A673 (cell line): ENCODE measurements at regions not wholly inside any gene's neighbourhood (a gene's known extent, or its start where the extent isn't known, plus 50 kb on each side); places are given as distances from the start of the nearest gene placed in this dataset.

Experiments used
- BruUV-seq: library from RNA; stranded (reverse); fragments of 400-500 nt; replicated peaks from 2 replicates; lab custom pipeline; 2021; lab: Mats Ljungman, UMichigan
- CTCF ChIA-PET: fragments of 300-600 bp; sonication (Branson Sonifier 250); formaldehyde crosslinking; loops from one replicate; lab custom pipeline; 2022; ENCODE audit warnings: antibody characterized with exemption; lab: Charles Lee
- POLR2A ChIA-PET: fragments of 300-600 bp; sonication (Branson Sonifier 250); formaldehyde crosslinking; loops from one replicate; lab custom pipeline; 2022; ENCODE audit warnings: antibody characterized with exemption; ENCODE audit not compliant: low non-redundant PET; lab: Charles Lee
- DNase-seq: peaks from one replicate; pipeline ENCODE4 v3.0.0-alpha.2; 2015; ENCODE audit warnings: low spot score
- H3K27ac ChIP-seq: fragments of 200-600 bp; sonication (generic); 2 replicates; pipeline ENCODE4 v1.5.1; 2016; ENCODE audit warnings: mixed run types, low read depth, mild to moderate bottlenecking, mixed read lengths, antibody characterized with exemption, low read length; ENCODE audit not compliant: poor library complexity, severe bottlenecking
- H3K27me3 ChIP-seq: fragments of 200-600 bp; sonication (generic); replicated peaks from 2 replicates; pipeline ENCODE4 v1.6.1; 2017; ENCODE audit warnings: mixed run types, low read depth, mild to moderate bottlenecking, mixed read lengths, antibody characterized with exemption, low read length; ENCODE audit not compliant: insufficient read depth, poor library complexity
- H3K36me3 ChIP-seq: fragments of 200-600 bp; sonication (generic); 2 replicates; pipeline ENCODE4 v1.6.1; 2016; ENCODE audit warnings: mixed run types, mild to moderate bottlenecking, mixed read lengths, antibody characterized with exemption, low read length; ENCODE audit not compliant: insufficient read depth, poor library complexity, severe bottlenecking
- H3K4me1 ChIP-seq: fragments of 200-600 bp; sonication (generic); 2 replicates; pipeline ENCODE4 v1.6.1; 2017; ENCODE audit warnings: mixed run types, mild to moderate bottlenecking, mixed read lengths, antibody characterized with exemption, low read length; ENCODE audit not compliant: insufficient read depth, poor library complexity, severe bottlenecking
- H3K4me3 ChIP-seq: fragments of 200-600 bp; sonication (generic); 2 replicates; pipeline ENCODE4 v1.5.1; 2016; ENCODE audit warnings: low read depth, mixed run types, mild to moderate bottlenecking, mixed read lengths, low read length; ENCODE audit not compliant: poor library complexity, severe bottlenecking
- H3K9me3 ChIP-seq: fragments of 200-600 bp; sonication (generic); 2 replicates; pipeline ENCODE4 v1.6.1; 2016; ENCODE audit warnings: mixed run types, low read depth, mild to moderate bottlenecking, mixed read lengths, antibody characterized with exemption, low read length; ENCODE audit not compliant: poor library complexity, severe bottlenecking
- CTCF ChIP-seq: fragments of 300-800, 200-600 bp; sonication (generic); conservative IDR thresholded peaks from 2 replicates; pipeline ENCODE4 v1.5.1; 2017; ENCODE audit warnings: low read depth, mild to moderate bottlenecking, antibody characterized with exemption, low read length, moderate library complexity, mixed read lengths
- EZH2 ChIP-seq: fragments of 200-600 bp; sonication (generic); IDR thresholded peaks from 2 replicates; pipeline ENCODE4 v1.6.1; 2017; ENCODE audit warnings: borderline replicate concordance, low read depth, mild to moderate bottlenecking, mixed read lengths, antibody characterized with exemption, low read length; ENCODE audit not compliant: poor library complexity, severe bottlenecking
- intact Hi-C: fragments of 100-400 bp; cut with micrococcal nuclease; formaldehyde crosslinking; loops from one replicate; pipeline ENCODE4 v1.10.0; 2022; ENCODE audit not compliant: unreplicated experiment

- Histone ChIP-seq H3K27me3 (peaks cover 73% of the 10 kb centered on the region), H3K4me1 (no peaks in the 10 kb centered on the region), H3K27ac (no peak overlapping the region), H3K9me3 (no peaks in the 10 kb centered on the region), H3K4me3 (no peak overlapping the region), H3K36me3 (no peaks in the 10 kb centered on the region)
- intact Hi-C loops: no loop called here
- ChIA-PET CTCF (no interaction called here), POLR2A (no interaction called here)
- TF ChIP-seq EZH2: no peak
- TF ChIP-seq CTCF: no peak
- no peak for DNase-seq
- no TSS peak for BruUV-seq
Observed at GRCh38 chr2:44884677-44885076, 56.8 kb upstream of the SIX3 start.

GRCh38 chr2:44886414-44886813 lies 55.1 kb upstream of the SIX3 start:
- H3K4me3 ChIP-seq: no peak overlapping the region
- H3K36me3 ChIP-seq: no peaks in the 10 kb centered on the region
- no peak for TF ChIP-seq CTCF
- H3K27me3 ChIP-seq: peaks cover 56% of the 10 kb centered on the region
- no peak for DNase-seq
- H3K9me3 ChIP-seq: no peaks in the 10 kb centered on the region
- BruUV-seq: no TSS peak
- ChIA-PET CTCF (no interaction called here), POLR2A (no interaction called here)
- no peaks in the 10 kb centered on the region for H3K4me1 ChIP-seq
- H3K27ac ChIP-seq: no peak overlapping the region
- intact Hi-C loops: no loop called here

GRCh38 chr2:44889096-44889495 lies 52.4 kb upstream of the SIX3 start:
- intact Hi-C loops: no loop called here
- POLR2A ChIA-PET: no interaction called here
- CTCF ChIA-PET: no interaction called here
- Histone ChIP-seq H3K27ac (no peak overlapping the region), H3K36me3 (no peaks in the 10 kb centered on the region), H3K9me3 (no peaks in the 10 kb centered on the region), H3K4me1 (no peaks in the 10 kb centered on the region), H3K4me3 (no peak overlapping the region), H3K27me3 (peaks cover 37% of the 10 kb centered on the region)
- DNase-seq: no peak
- TF ChIP-seq EZH2: no peak
- TF ChIP-seq CTCF: no peak
- no TSS peak for BruUV-seq
